Pancreas (tissue), 10 donors: ENCODE measurements at regions not wholly inside any gene's neighbourhood (a gene's known extent, or its start where the extent isn't known, plus 50 kb on each side); places are given as distances from the start of the nearest gene placed in this dataset.

Source experiments
- ATAC-seq, 4 donors: fragments of 200-7000 bp; cut with Tn5 transposase; one replicate each; pipeline versions ENCODE4 v1.8.0 to v1.9.1; 2020; ENCODE audit warnings: mild to moderate bottlenecking in 4 of 4, moderate library complexity in 4 of 4
- DNase-seq, 6 donors: peaks; one replicate each; pipeline ENCODE4 v3.0.0-alpha.2; 2020
- FAIRE-seq: peaks from 2 replicates; lab custom pipeline; 2012; peaks lifted over from hg19 to GRCh38; lab: Jason Lieb, UNC
- H3K27ac ChIP-seq, 4 donors: fragments of 200-600 bp; sonication (generic); 1 replicate in 3 of 4; 2 replicates in 1 of 4; pipeline versions ENCODE4 v1.5.0 to v1.8.0; 2020
- H3K27me3 ChIP-seq, 4 donors: fragments of 200-600 bp; one replicate each; pipeline ENCODE4 v1.8.0; 2021
- H3K36me3 ChIP-seq, 3 donors: fragments of 200-600 bp; sonication (generic) in 1 of 3; one replicate each; pipeline versions ENCODE4 v1.5.0 to v1.8.0; 2020 to 2021
- H3K4me1 ChIP-seq, 3 donors: fragments of 200-600 bp; one replicate each; pipeline ENCODE4 v1.8.0; 2021
- H3K4me3 ChIP-seq, 4 donors: fragments of 200-600 bp; sonication (generic) in 2 of 4; one replicate each; pipeline versions ENCODE4 v1.5.0 to v1.8.0; 2020 to 2021
- H3K9me3 ChIP-seq, 4 donors: fragments of 200-600 bp; one replicate each; pipeline ENCODE4 v1.8.0; 2021
- WGBS, 2 donors: extraction: QIAGEN DNeasy Blood & Tissue Kit; methylation state at CpG; one replicate each; pipeline ENCODE4 v1.1.7; 2013; 5-methylcytosine and 5-hydroxymethylcytosine counted together
- intact Hi-C, 3 donors: fragments of 100-400 bp; cut with DNase I; formaldehyde crosslinking; loops; one replicate each; pipeline versions ENCODE4 v1.11.1 to v1.14.2; 2022
- TF ChIP-seq, protein P1 (sequence below), 4 donors: fragments of 200-600 bp; sonication (generic) in 3 of 4; IDR thresholded peaks; one replicate each; pipeline versions ENCODE4 v1.5.0 to v1.8.0; 2021; ENCODE audit warnings: antibody characterized with exemption in 4 of 4
- donor health status: healthy with polysubstance abuse.
- donor health status: DM: no; HTN: no; CAD: no; lungs with moderate emphysema.
- donor health status: DM: no; HTN: no; CAD: no.
- donor health status: control.
- donor health status: control.
- donor health status: Bipolar disorder and iron deficiency.
- donor health status: DM: yes; HTN: yes; CAD: no.
- donor health status: DM: no; HTN: no; CAD: no.
- donor health status: DM: no; HTN: no; CAD: no.
- donor health status: DM: yes; HTN: yes; CAD: no.

GRCh38 chr20:55584307-55584706 is 421.0 kb downstream of the CBLN4 start:
- Histone ChIP-seq H3K36me3 (no peaks in the 10 kb centered on the region), H3K9me3 (no peaks in the 10 kb centered on the region), H3K27me3 (no peaks in the 10 kb centered on the region), H3K27ac (no peak overlapping the region), H3K4me1 (no peaks in the 10 kb centered on the region), H3K4me3 (no peak overlapping the region)
- no peak for ATAC-seq
- WGBS, 2 donors, result 79 to 86% methylated on average over 2 of the region's 2 CpGs
- no peak for DNase-seq
- TF ChIP-seq, protein P1, sequence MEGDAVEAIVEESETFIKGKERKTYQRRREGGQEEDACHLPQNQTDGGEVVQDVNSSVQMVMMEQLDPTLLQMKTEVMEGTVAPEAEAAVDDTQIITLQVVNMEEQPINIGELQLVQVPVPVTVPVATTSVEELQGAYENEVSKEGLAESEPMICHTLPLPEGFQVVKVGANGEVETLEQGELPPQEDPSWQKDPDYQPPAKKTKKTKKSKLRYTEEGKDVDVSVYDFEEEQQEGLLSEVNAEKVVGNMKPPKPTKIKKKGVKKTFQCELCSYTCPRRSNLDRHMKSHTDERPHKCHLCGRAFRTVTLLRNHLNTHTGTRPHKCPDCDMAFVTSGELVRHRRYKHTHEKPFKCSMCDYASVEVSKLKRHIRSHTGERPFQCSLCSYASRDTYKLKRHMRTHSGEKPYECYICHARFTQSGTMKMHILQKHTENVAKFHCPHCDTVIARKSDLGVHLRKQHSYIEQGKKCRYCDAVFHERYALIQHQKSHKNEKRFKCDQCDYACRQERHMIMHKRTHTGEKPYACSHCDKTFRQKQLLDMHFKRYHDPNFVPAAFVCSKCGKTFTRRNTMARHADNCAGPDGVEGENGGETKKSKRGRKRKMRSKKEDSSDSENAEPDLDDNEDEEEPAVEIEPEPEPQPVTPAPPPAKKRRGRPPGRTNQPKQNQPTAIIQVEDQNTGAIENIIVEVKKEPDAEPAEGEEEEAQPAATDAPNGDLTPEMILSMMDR (IDR thresholded peaks at IDR 0.05), result no peak
- intact Hi-C loops, result no loop called here
- FAIRE-seq, result no peak

DNA sequence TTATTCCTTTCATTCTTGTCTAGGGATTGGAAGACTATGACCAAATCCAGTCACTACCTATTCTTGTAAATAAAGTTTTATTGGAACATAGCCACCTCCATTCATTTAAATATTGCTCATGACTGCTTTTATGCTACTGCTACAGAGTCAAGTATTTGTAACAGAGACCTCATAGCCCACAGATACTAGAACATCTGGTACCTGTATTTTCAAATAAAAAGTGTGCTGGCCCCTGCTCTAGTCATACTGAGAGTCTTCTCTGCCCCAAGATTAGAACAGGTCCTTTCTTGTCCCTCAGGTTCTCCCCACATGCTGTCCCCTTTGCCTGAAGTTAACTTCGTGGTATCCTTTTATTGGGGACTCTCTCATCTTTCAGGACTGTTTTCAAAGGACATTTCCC is 422.3 kb downstream of the CBLN4 start:
- TF ChIP-seq, protein P1 (IDR thresholded peaks at IDR 0.05), result no peak
- 42 to 70% methylated on average over 1 of the region's 1 CpG for WGBS, 2 donors
- Histone ChIP-seq H3K9me3 (no peaks in the 10 kb centered on the region), H3K36me3 (no peaks in the 10 kb centered on the region), H3K27ac (no peak overlapping the region), H3K4me1 (no peaks in the 10 kb centered on the region), H3K4me3 (no peak overlapping the region), H3K27me3 (no peaks in the 10 kb centered on the region)
- ATAC-seq, result no peak
- DNase-seq, result no peak
- no peak for FAIRE-seq
- intact Hi-C loops, result no loop called here

DNA sequence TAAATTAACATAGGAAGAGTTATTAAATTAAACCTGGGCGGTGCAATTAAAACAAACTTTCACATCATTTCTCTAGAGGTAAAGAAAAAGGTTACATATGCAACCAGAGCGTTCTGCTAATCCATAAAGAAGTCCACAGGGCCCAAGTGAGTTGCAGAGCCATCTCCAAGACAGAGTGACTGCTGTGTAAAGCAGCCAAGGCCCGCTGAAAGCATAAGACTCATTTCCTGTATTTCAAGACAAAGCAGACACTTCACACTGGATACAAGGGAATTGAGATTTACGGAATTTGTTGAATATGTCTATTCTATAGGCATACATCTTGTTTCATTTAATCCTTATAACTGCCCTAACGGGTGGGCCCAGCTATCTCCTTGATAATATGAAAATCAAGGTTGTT is 422.8 kb downstream of the CBLN4 start:
- Histone ChIP-seq H3K27me3 (no peaks in the 10 kb centered on the region), H3K9me3 (no peaks in the 10 kb centered on the region), H3K4me1 (no peaks in the 10 kb centered on the region), H3K27ac (no peak overlapping the region), H3K4me3 (no peak overlapping the region), H3K36me3 (no peaks in the 10 kb centered on the region)
- WGBS, 2 donors, result 80 to 84% methylated on average over 5 of the region's 5 CpGs
- no peak for DNase-seq
- TF ChIP-seq, protein P1 (IDR thresholded peaks at IDR 0.05), result no peak
- FAIRE-seq, result no peak
- ATAC-seq, result no peak
- intact Hi-C loops, result no loop called here

DNA sequence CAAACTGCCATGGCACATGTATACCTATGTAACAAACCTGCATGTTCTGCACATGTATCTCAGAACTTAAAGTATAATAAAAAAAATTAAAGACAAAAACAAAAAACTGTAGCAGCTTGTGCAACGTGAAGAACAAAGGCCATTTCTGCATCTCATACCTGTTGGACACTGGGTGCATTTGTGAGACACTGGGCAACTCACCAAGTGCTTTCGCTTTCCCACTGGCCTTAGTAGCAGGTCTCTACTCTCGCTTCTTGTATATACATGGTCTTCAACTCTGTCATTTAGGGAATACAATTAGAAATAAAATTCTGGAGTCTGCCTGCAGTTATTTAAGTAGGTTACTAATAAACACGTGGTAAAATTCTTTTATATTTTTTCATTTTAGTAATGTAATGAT is 423.8 kb downstream of the CBLN4 start:
- intact Hi-C loops, result no loop called here

GRCh38 chr20:55580475-55580874 is 424.8 kb downstream of the CBLN4 start:
- H3K36me3 ChIP-seq, result no peaks in the 10 kb centered on the region
- 85 to 94% methylated on average over 2 of the region's 2 CpGs for WGBS, 2 donors
- intact Hi-C loops, result no loop called here
- ATAC-seq (no peak), DNase-seq (no peak), FAIRE-seq (no peak)
- H3K9me3 ChIP-seq, result no peaks in the 10 kb centered on the region
- H3K27ac ChIP-seq, result no peak overlapping the region
- H3K27me3 ChIP-seq, result no peaks in the 10 kb centered on the region
- TF ChIP-seq, protein P1 (IDR thresholded peaks at IDR 0.05), result no peak
- H3K4me3 ChIP-seq, result no peak overlapping the region
- H3K4me1 ChIP-seq, result no peaks in the 10 kb centered on the region

More for the DNA sequence above, 423.8 kb downstream of the CBLN4 start:
- Histone ChIP-seq H3K9me3 (no peaks in the 10 kb centered on the region), H3K27ac (no peak overlapping the region), H3K4me3 (no peak overlapping the region), H3K4me1 (no peaks in the 10 kb centered on the region), H3K36me3 (no peaks in the 10 kb centered on the region), H3K27me3 (no peaks in the 10 kb centered on the region)
- no peak for DNase-seq
- TF ChIP-seq, protein P1 (IDR thresholded peaks at IDR 0.05), result no peak
- ATAC-seq, result no peak
- no peak for FAIRE-seq
- 69 to 80% methylated on average over 4 of the region's 4 CpGs for WGBS, 2 donors
